ENCODE measurements at regions not wholly inside any gene's neighbourhood (a gene's known extent, or its start where the extent isn't known, plus 50 kb on each side); places are given as distances from the start of the nearest gene placed in this dataset.

GRCh38 chr14:28483506-28483905, 283.1 kb upstream of the FOXG1 start:
- no peak for TF ChIP-seq ZNF274 (IDR thresholded peaks at IDR 0.05; ENCODE audit: low read depth, low read length)
- TF ChIP-seq YY1 (IDR thresholded peaks at IDR 0.05; ENCODE audit: insufficient read depth, insufficient read length) = no peak
